Astrocyte (in vitro differentiated cells and primary cell): ENCODE measurements at regions not wholly inside any gene's neighbourhood (a gene's known extent, or its start where the extent isn't known, plus 50 kb on each side); places are given as distances from the start of the nearest gene placed in this dataset.

Experiments used
- DNase-seq: peaks from one replicate; pipeline ENCODE4 v3.0.0-alpha.2; 2010; ENCODE audit warnings: low read depth
- FAIRE-seq: peaks from 2 replicates; lab custom pipeline; 2011; peaks lifted over from hg19 to GRCh38; lab: Jason Lieb, UNC
- H2AFZ ChIP-seq: 2 replicates; pipeline ENCODE4 v1.6.0; 2012; ENCODE audit warnings: low read depth, low read length, inconsistent platforms
- H3K27ac ChIP-seq: 2 replicates; pipeline ENCODE4 v1.5.1; 2011; ENCODE audit warnings: low read depth, low read length, inconsistent platforms
- H3K27me3 ChIP-seq: 2 replicates; pipeline ENCODE4 v1.6.0; 2011; ENCODE audit warnings: low read length, inconsistent platforms; ENCODE audit not compliant: insufficient read depth
- H3K36me3 ChIP-seq: 2 replicates; pipeline ENCODE4 v1.5.1; 2011; ENCODE audit warnings: low read length, inconsistent platforms; ENCODE audit not compliant: insufficient read depth
- H3K4me1 ChIP-seq: 2 replicates; pipeline ENCODE4 v1.5.1; 2011; ENCODE audit warnings: low read length, inconsistent platforms; ENCODE audit not compliant: insufficient read depth
- H3K4me2 ChIP-seq: 2 replicates; pipeline ENCODE4 v1.6.0; 2012; ENCODE audit warnings: low read length, inconsistent platforms
- H3K4me3 ChIP-seq: 2 replicates; pipeline ENCODE4 v1.5.1; 2011; ENCODE audit warnings: low read depth, mild to moderate bottlenecking, low read length, inconsistent platforms; ENCODE audit not compliant: insufficient read depth
- H3K79me2 ChIP-seq: 2 replicates; pipeline ENCODE4 v1.6.0; 2012; ENCODE audit warnings: mild to moderate bottlenecking, low read length, inconsistent platforms; ENCODE audit not compliant: insufficient read depth
- H3K9ac ChIP-seq: 2 replicates; pipeline ENCODE4 v1.6.0; 2012; ENCODE audit warnings: mild to moderate bottlenecking, low read length, inconsistent platforms
- H3K9me3 ChIP-seq: 2 replicates; pipeline ENCODE4 v1.5.1; 2012; ENCODE audit warnings: low read depth, mild to moderate bottlenecking, low read length, inconsistent platforms; ENCODE audit not compliant: insufficient read depth
- H4K20me1 ChIP-seq: 2 replicates; pipeline ENCODE4 v1.6.0; 2012; ENCODE audit warnings: low read length, inconsistent platforms; ENCODE audit not compliant: insufficient read depth
- H3K27ac Mint-ChIP-seq: one replicate; pipeline ENCODE4 v1.8.0; 2021; ENCODE audit warnings: mild to moderate bottlenecking, mixed read lengths; ENCODE audit not compliant: unreplicated experiment
- H3K27me3 Mint-ChIP-seq: one replicate; pipeline ENCODE4 v1.8.0; 2021; ENCODE audit warnings: low read depth, mixed read lengths; ENCODE audit not compliant: unreplicated experiment
- H3K36me3 Mint-ChIP-seq: one replicate; pipeline ENCODE4 v1.8.0; 2021; ENCODE audit warnings: low read depth, mixed read lengths; ENCODE audit not compliant: unreplicated experiment
- H3K4me1 Mint-ChIP-seq: one replicate; pipeline ENCODE4 v1.8.0; 2021; ENCODE audit warnings: low read depth, mixed read lengths; ENCODE audit not compliant: unreplicated experiment
- H3K4me3 Mint-ChIP-seq: one replicate; pipeline ENCODE4 v1.8.0; 2021; ENCODE audit warnings: mild to moderate bottlenecking, moderate library complexity, mixed read lengths; ENCODE audit not compliant: unreplicated experiment
- H3K9me3 Mint-ChIP-seq: one replicate; pipeline ENCODE4 v1.8.0; 2021; ENCODE audit warnings: mild to moderate bottlenecking, mixed read lengths; ENCODE audit not compliant: unreplicated experiment
- EZH2 ChIP-seq: IDR thresholded peaks from 2 replicates; pipeline ENCODE4 v1.6.1; 2012; ENCODE audit warnings: mild to moderate bottlenecking, low read length, inconsistent platforms; ENCODE audit not compliant: insufficient read depth
- TF ChIP-seq, protein P1 (sequence below): IDR thresholded peaks from 2 replicates; pipeline ENCODE4 v1.5.1; 2011; ENCODE audit warnings: low read depth, mild to moderate bottlenecking, inconsistent platforms, low read length, moderate library complexity; ENCODE audit not compliant: insufficient read depth

DNA sequence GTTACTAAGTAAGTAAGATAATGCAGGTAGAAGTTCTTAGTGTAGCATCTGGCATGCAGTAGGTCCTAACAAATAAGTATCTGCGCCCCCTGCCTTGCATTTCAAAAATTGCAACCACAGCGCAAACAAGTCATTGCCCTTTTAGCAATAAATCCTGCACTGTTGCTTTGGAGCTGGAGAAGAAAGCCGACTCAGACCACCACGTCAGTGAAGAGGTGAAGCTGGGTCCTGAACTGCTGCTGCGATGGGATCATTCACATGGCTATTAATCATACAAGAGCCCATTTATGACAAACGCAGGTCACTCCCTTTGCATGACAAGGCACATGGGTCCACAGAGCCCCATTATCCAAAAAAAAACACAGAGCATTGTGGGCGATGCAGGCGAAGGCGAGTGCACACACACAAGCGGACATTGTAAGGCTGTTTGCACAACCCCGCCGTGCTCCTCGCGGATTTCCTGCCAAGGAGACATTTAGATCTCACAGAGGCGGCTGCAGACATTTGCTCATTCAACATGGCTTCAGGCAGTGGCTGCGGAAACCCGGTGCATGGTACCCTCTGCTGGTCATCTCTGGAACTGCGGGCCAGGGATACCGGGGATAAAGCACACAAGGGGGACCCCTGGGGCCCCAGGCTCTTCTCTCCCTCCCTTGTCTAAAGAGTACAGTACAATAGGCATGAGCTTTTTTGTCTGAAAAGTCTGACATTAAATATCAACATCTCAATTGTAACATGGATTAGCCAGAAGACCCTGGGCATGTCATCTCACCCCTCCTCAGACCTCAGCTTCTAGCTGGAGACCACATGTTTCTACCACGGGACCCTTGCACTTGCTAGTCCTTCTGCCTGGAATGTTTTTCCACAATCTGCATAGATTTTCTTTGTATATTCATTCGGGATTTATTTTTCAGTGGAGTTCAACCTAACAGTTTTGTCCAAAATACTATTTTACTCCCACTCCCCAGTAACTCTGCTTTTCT, 56.7 kb downstream of the CYRIA start:
- no peaks in the 10 kb centered on the region for H3K36me3 ChIP-seq
- H3K4me1 Mint-ChIP-seq: peaks cover 4% of the 10 kb centered on the region
- DNase-seq (peak; percentile 55), FAIRE-seq (peak; percentile 20)
- peak overlapping the region; percentile 91 for H3K4me3 Mint-ChIP-seq
- no peaks in the 10 kb centered on the region for H3K36me3 Mint-ChIP-seq
- H3K4me1 ChIP-seq: peaks cover 10% of the 10 kb centered on the region
- no peaks in the 10 kb centered on the region for H3K9me3 ChIP-seq
- H3K4me3 ChIP-seq: peak overlapping the region; percentile 58
- H3K27ac ChIP-seq: no peak overlapping the region
- H3K27me3 ChIP-seq: no peaks in the 10 kb centered on the region
- H3K9me3 Mint-ChIP-seq: peaks cover 2% of the 10 kb centered on the region
- H3K4me2 ChIP-seq: peak overlapping the region; percentile 92
- H3K79me2 ChIP-seq: no peaks in the 10 kb centered on the region
- H3K27me3 Mint-ChIP-seq: peaks cover 6% of the 10 kb centered on the region
- H2AFZ ChIP-seq: peak overlapping the region; percentile 77
- peak overlapping the region; percentile 47 for H3K9ac ChIP-seq
- H4K20me1 ChIP-seq: no peaks in the 10 kb centered on the region
- H3K27ac Mint-ChIP-seq: peak overlapping the region; percentile 37
- TF ChIP-seq EZH2: peak; percentile 34
- TF ChIP-seq, protein P1, sequence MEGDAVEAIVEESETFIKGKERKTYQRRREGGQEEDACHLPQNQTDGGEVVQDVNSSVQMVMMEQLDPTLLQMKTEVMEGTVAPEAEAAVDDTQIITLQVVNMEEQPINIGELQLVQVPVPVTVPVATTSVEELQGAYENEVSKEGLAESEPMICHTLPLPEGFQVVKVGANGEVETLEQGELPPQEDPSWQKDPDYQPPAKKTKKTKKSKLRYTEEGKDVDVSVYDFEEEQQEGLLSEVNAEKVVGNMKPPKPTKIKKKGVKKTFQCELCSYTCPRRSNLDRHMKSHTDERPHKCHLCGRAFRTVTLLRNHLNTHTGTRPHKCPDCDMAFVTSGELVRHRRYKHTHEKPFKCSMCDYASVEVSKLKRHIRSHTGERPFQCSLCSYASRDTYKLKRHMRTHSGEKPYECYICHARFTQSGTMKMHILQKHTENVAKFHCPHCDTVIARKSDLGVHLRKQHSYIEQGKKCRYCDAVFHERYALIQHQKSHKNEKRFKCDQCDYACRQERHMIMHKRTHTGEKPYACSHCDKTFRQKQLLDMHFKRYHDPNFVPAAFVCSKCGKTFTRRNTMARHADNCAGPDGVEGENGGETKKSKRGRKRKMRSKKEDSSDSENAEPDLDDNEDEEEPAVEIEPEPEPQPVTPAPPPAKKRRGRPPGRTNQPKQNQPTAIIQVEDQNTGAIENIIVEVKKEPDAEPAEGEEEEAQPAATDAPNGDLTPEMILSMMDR: peak; percentile 81

DNA sequence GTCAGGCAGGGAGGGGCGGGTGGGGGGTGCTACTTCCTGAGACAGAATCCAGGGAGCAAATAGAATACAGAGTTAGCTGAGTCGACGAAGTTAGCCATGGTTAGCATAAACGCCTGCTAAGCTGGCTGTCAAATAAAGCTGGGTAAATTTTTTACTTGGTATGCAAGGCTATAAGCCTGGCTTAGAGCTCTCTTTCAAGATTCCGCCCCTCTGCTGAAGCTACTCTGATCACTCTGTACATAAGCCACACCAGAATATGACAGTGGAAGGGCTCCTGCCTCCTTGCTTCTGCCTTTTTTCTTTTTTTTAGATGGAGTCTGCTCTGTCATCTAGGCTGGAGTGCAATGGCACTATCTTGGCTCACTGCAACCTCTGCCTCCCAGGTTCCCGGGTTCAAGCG, 58.3 kb downstream of the CYRIA start:
- Histone ChIP-seq H3K9me3 (no peaks in the 10 kb centered on the region), H2AFZ (no peak overlapping the region), H3K4me2 (no peak overlapping the region), H3K4me3 (no peak overlapping the region), H3K4me1 (peaks cover 6% of the 10 kb centered on the region), H3K27me3 (no peaks in the 10 kb centered on the region), H4K20me1 (no peaks in the 10 kb centered on the region), H3K27ac (no peak overlapping the region), H3K9ac (no peak overlapping the region), H3K79me2 (no peaks in the 10 kb centered on the region), H3K36me3 (no peaks in the 10 kb centered on the region)
- TF ChIP-seq, protein P1: no peak
- no peak for TF ChIP-seq EZH2
- no peaks in the 10 kb centered on the region for H3K27me3 Mint-ChIP-seq
- H3K36me3 Mint-ChIP-seq: no peaks in the 10 kb centered on the region
- FAIRE-seq (no peak), DNase-seq (no peak)
- no peak overlapping the region for H3K4me3 Mint-ChIP-seq
- H3K9me3 Mint-ChIP-seq: peaks cover 2% of the 10 kb centered on the region
- H3K4me1 Mint-ChIP-seq: peaks cover 2% of the 10 kb centered on the region
- H3K27ac Mint-ChIP-seq: no peak overlapping the region

DNA sequence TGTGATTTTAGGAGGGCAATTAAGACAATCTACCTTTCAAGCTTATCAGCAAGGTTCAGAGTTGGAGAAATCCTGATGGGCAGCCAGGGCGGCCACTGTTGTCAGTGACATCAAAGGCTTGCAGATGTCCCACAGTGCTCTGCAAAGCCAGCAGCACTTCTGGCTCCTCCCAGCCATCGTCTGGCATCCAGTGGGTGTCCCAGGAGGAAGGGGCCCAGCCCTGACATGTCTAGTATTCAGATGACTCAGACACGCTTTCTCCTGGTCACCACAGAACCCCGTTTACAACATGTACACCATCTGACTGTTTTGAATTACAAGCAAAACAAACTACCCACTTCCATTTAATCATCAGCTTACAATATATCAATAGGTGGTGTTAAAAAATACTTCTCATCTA, 61.4 kb downstream of the CYRIA start:
- peaks cover 6% of the 10 kb centered on the region for H3K9me3 Mint-ChIP-seq
- H3K4me1 Mint-ChIP-seq: peaks cover 2% of the 10 kb centered on the region
- no peak for DNase-seq
- TF ChIP-seq, protein P1: no peak
- no peak for TF ChIP-seq EZH2
- Histone ChIP-seq H3K36me3 (no peaks in the 10 kb centered on the region), H4K20me1 (no peaks in the 10 kb centered on the region), H3K4me2 (no peak overlapping the region), H3K9ac (no peak overlapping the region), H3K4me3 (no peak overlapping the region), H3K27me3 (no peaks in the 10 kb centered on the region), H2AFZ (no peak overlapping the region), H3K27ac (no peak overlapping the region), H3K9me3 (no peaks in the 10 kb centered on the region), H3K4me1 (peaks cover 6% of the 10 kb centered on the region), H3K79me2 (no peaks in the 10 kb centered on the region)
- FAIRE-seq: no peak
- H3K36me3 Mint-ChIP-seq: peaks cover 1% of the 10 kb centered on the region
- H3K4me3 Mint-ChIP-seq: no peak overlapping the region
- peak overlapping the region; percentile 41 for H3K27ac Mint-ChIP-seq
- H3K27me3 Mint-ChIP-seq: peaks cover 4% of the 10 kb centered on the region
